Suprapubic skin (tissue), 4 donors: ENCODE measurements at regions not wholly inside any gene's neighbourhood (a gene's known extent, or its start where the extent isn't known, plus 50 kb on each side); places are given as distances from the start of the nearest gene placed in this dataset.

Source experiments
- DNase-seq, 2 donors: peaks; one replicate each; pipeline ENCODE4 v3.0.0-alpha.2; 2019; ENCODE audit warnings: low spot score in 2 of 2
- H3K27ac ChIP-seq: fragments of 200-600 bp; sonication (generic); one replicate; pipeline ENCODE4 v1.5.1; 2019
- H3K27me3 ChIP-seq: fragments of 200-600 bp; sonication (generic); one replicate; pipeline ENCODE4 v1.5.1; 2019
- H3K36me3 ChIP-seq: fragments of 200-600 bp; sonication (generic); one replicate; pipeline ENCODE4 v1.5.1; 2019
- H3K4me1 ChIP-seq: fragments of 200-600 bp; sonication (generic); one replicate; pipeline ENCODE4 v1.5.1; 2019
- H3K4me3 ChIP-seq: fragments of 200-600 bp; sonication (generic); one replicate; pipeline ENCODE4 v1.5.1; 2019; ENCODE audit warnings: mild to moderate bottlenecking
- H3K9me3 ChIP-seq: fragments of 200-600 bp; sonication (generic); one replicate; pipeline ENCODE4 v1.5.1; 2019
- EP300 ChIP-seq: sonication (generic); formaldehyde crosslinking; IDR thresholded peaks from one replicate; pipeline ENCODE4 v1.6.1; 2017; ENCODE audit warnings: antibody characterized with exemption
- POLR2A ChIP-seq, 2 donors: fragments of 450-650 bp; IDR thresholded peaks; one replicate each; pipeline ENCODE4 v1.6.1; 2017; ENCODE audit warnings: antibody characterized with exemption in 2 of 2, mild to moderate bottlenecking in 2 of 2, moderate library complexity in 2 of 2
- POLR2AphosphoS5 ChIP-seq, 3 donors: sonication (generic); formaldehyde crosslinking; IDR thresholded peaks; one replicate each; pipeline ENCODE4 v1.6.1; 2017; ENCODE audit warnings: antibody characterized with exemption in 3 of 3
- WGBS: methylation state at CpG from one replicate; pipeline ENCODE4 v1.1.5; 2018; 5-methylcytosine and 5-hydroxymethylcytosine counted together
- TF ChIP-seq, protein P1 (sequence below), 2 donors: fragments of 200-600 bp in 1 of 2; fragments of 450-650 bp in 1 of 2; sonication (generic) in 1 of 2; IDR thresholded peaks; one replicate each; pipeline ENCODE4 v1.5.1; 2016 to 2019; ENCODE audit warnings: antibody characterized with exemption in 2 of 2, mild to moderate bottlenecking in 1 of 2, moderate library complexity in 1 of 2

GRCh38 chr13:53343361-53343744 is 314.7 kb downstream of the OLFM4 start:
- Histone ChIP-seq H3K9me3 (no peaks in the 10 kb centered on the region), H3K4me3 (no peak overlapping the region), H3K4me1 (no peaks in the 10 kb centered on the region), H3K36me3 (no peaks in the 10 kb centered on the region), H3K27me3 (no peaks in the 10 kb centered on the region), H3K27ac (no peak overlapping the region)
- TF ChIP-seq POLR2AphosphoS5 (IDR thresholded peaks at IDR 0.05) (no peak), POLR2A (IDR thresholded peaks at IDR 0.05) (no peak), EP300 (no peak)
- TF ChIP-seq, protein P1, sequence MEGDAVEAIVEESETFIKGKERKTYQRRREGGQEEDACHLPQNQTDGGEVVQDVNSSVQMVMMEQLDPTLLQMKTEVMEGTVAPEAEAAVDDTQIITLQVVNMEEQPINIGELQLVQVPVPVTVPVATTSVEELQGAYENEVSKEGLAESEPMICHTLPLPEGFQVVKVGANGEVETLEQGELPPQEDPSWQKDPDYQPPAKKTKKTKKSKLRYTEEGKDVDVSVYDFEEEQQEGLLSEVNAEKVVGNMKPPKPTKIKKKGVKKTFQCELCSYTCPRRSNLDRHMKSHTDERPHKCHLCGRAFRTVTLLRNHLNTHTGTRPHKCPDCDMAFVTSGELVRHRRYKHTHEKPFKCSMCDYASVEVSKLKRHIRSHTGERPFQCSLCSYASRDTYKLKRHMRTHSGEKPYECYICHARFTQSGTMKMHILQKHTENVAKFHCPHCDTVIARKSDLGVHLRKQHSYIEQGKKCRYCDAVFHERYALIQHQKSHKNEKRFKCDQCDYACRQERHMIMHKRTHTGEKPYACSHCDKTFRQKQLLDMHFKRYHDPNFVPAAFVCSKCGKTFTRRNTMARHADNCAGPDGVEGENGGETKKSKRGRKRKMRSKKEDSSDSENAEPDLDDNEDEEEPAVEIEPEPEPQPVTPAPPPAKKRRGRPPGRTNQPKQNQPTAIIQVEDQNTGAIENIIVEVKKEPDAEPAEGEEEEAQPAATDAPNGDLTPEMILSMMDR (IDR thresholded peaks at IDR 0.05) = no peak
- DNase-seq = no peak
- 88% methylated on average over 1 of the region's 1 CpG for WGBS

DNA sequence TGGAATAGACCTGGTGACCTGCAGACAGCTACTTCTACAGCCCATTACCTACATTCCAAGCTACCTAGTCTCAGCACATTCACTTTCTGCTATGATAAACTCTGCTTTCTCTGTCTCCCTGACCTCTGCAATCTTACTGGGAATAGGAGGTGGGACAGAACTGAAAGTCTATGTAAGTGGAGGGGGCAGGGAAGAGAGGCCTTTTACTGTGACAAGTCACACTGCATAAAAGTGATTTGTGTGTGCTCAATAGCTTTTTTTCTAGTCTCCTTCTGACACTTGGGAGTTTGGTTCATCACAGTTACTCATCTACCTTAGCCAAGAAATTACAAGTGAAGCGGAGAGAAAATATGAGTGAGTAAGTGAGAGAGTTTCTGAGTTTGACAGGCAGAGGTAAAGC is 322.4 kb downstream of the OLFM4 start:
- no peak for DNase-seq
- TF ChIP-seq POLR2AphosphoS5 (IDR thresholded peaks at IDR 0.05) (no peak), EP300 (no peak), POLR2A (IDR thresholded peaks at IDR 0.05) (no peak)
- TF ChIP-seq, protein P1 (IDR thresholded peaks at IDR 0.05) = no peak

DNA sequence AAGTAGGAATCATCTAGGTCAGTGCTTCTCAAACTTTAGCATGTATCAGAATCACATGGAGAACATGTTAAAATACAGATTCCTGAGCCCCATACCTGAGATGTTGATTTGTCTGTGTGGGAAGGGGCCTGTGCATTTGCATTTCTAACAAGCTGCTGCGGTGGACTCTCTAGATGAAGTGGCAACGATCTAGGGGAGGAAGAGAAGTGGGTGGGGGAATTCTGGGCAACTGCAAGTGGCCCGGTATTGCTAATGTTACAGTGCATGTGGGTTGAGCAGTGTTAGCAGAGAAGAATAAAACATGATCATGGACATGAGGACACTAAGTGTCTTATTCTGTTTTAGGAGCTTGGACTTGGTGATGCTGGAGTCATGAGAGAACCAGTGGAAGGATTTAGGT is 329.0 kb downstream of the OLFM4 start:
- DNase-seq = no peak
- TF ChIP-seq, protein P1 (IDR thresholded peaks at IDR 0.05) = no peak
- TF ChIP-seq POLR2A (IDR thresholded peaks at IDR 0.05) (no peak), EP300 (no peak), POLR2AphosphoS5 (IDR thresholded peaks at IDR 0.05) (no peak)
- no peaks in the 10 kb centered on the region for H3K27me3 ChIP-seq
- H3K9me3 ChIP-seq = no peaks in the 10 kb centered on the region
- H3K4me1 ChIP-seq = no peaks in the 10 kb centered on the region
- H3K36me3 ChIP-seq = no peaks in the 10 kb centered on the region
- H3K4me3 ChIP-seq = no peak overlapping the region
- WGBS = 71% methylated on average over 3 of the region's 3 CpGs
- H3K27ac ChIP-seq = no peak overlapping the region

More for the DNA sequence above, 322.4 kb downstream of the OLFM4 start:
- WGBS = 72% methylated on average over 1 of the region's 1 CpG
- Histone ChIP-seq H3K27ac (no peak overlapping the region), H3K4me1 (no peaks in the 10 kb centered on the region), H3K4me3 (no peak overlapping the region), H3K9me3 (no peaks in the 10 kb centered on the region), H3K36me3 (no peaks in the 10 kb centered on the region), H3K27me3 (no peaks in the 10 kb centered on the region)

DNA sequence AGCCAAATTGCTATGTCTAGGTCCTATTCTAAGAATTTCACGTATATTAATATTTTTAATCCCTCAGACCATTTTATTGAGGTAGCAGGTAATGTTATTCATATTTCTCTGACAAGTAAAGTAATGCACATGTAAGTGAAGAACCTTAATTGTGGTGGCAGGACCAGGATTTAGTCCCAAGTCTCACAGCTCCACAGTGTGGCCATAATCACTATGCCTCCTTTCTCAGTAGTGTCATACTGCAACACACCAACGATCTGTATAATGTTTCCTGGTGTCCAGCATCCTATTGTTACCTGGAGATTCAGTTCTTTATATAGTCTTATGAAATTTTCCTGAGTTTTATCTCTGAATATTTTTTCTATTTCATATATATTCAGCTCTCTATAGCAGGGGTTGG is 340.3 kb downstream of the OLFM4 start:
- Histone ChIP-seq H3K4me3 (no peak overlapping the region), H3K9me3 (no peaks in the 10 kb centered on the region), H3K27me3 (no peaks in the 10 kb centered on the region), H3K27ac (no peak overlapping the region), H3K36me3 (no peaks in the 10 kb centered on the region), H3K4me1 (no peaks in the 10 kb centered on the region)
- WGBS = 67% methylated on average over 2 of the region's 2 CpGs
- TF ChIP-seq, protein P1 (IDR thresholded peaks at IDR 0.05) = no peak
- no peak for TF ChIP-seq POLR2A (IDR thresholded peaks at IDR 0.05)
- no peak for TF ChIP-seq POLR2AphosphoS5 (IDR thresholded peaks at IDR 0.05)
- no peak for TF ChIP-seq EP300
- no peak for DNase-seq

DNA sequence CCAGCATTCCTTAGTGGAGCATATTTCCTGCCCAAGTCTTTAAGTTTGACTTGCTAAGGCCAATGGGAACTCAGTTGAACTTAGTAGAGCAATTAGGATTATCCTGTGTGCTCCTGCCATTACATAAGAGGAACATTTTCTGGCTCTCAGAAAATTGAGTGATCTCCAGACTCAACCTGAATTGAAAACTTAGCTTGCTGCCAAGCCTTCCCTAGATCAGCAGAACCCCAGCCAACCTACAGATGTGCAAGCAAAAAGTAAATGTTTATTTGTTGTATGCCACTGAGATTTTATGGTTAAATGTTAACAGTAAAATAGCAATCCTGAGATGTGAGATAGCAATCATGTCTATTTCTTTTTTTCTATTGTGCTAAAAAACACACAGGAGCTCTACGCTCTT is 350.9 kb downstream of the OLFM4 start:
- H3K36me3 ChIP-seq = no peaks in the 10 kb centered on the region
- no peaks in the 10 kb centered on the region for H3K4me1 ChIP-seq
- no peak for DNase-seq
- H3K9me3 ChIP-seq = no peaks in the 10 kb centered on the region
- no peaks in the 10 kb centered on the region for H3K27me3 ChIP-seq
- H3K4me3 ChIP-seq = no peak overlapping the region
- WGBS = 93% methylated on average over 1 of the region's 1 CpG
- H3K27ac ChIP-seq = no peak overlapping the region
- TF ChIP-seq, protein P1 (IDR thresholded peaks at IDR 0.05) = no peak
- TF ChIP-seq POLR2AphosphoS5 (IDR thresholded peaks at IDR 0.05) (no peak), EP300 (no peak), POLR2A (IDR thresholded peaks at IDR 0.05) (no peak)
